Epithelial cell of esophagus (primary cell): ENCODE measurements at regions not wholly inside any gene's neighbourhood (a gene's known extent, or its start where the extent isn't known, plus 50 kb on each side); places are given as distances from the start of the nearest gene placed in this dataset.

ENCODE experiments used
- DNase-seq: peaks from one replicate; pipeline ENCODE4 v3.0.0; 2010; ENCODE audit warnings: low read depth
- H3K4me3 ChIP-seq: 2 replicates; pipeline ENCODE4 v1.5.1; 2011; ENCODE audit warnings: mild to moderate bottlenecking, low read length, control low read depth
- TF ChIP-seq, protein P1 (sequence below): IDR thresholded peaks from 2 replicates; pipeline ENCODE4 v1.5.1; 2011; ENCODE audit warnings: low read depth, mild to moderate bottlenecking, low read length, control low read depth, inconsistent platforms; ENCODE audit not compliant: insufficient read depth; ENCODE audit errors: missing control alignments

GRCh38 chr12:82008251-82008650, 249.1 kb upstream of the PPFIA2 start:
- DNase-seq = no peak
- TF ChIP-seq, protein P1, sequence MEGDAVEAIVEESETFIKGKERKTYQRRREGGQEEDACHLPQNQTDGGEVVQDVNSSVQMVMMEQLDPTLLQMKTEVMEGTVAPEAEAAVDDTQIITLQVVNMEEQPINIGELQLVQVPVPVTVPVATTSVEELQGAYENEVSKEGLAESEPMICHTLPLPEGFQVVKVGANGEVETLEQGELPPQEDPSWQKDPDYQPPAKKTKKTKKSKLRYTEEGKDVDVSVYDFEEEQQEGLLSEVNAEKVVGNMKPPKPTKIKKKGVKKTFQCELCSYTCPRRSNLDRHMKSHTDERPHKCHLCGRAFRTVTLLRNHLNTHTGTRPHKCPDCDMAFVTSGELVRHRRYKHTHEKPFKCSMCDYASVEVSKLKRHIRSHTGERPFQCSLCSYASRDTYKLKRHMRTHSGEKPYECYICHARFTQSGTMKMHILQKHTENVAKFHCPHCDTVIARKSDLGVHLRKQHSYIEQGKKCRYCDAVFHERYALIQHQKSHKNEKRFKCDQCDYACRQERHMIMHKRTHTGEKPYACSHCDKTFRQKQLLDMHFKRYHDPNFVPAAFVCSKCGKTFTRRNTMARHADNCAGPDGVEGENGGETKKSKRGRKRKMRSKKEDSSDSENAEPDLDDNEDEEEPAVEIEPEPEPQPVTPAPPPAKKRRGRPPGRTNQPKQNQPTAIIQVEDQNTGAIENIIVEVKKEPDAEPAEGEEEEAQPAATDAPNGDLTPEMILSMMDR = no peak
- H3K4me3 ChIP-seq = no peak overlapping the region

DNA sequence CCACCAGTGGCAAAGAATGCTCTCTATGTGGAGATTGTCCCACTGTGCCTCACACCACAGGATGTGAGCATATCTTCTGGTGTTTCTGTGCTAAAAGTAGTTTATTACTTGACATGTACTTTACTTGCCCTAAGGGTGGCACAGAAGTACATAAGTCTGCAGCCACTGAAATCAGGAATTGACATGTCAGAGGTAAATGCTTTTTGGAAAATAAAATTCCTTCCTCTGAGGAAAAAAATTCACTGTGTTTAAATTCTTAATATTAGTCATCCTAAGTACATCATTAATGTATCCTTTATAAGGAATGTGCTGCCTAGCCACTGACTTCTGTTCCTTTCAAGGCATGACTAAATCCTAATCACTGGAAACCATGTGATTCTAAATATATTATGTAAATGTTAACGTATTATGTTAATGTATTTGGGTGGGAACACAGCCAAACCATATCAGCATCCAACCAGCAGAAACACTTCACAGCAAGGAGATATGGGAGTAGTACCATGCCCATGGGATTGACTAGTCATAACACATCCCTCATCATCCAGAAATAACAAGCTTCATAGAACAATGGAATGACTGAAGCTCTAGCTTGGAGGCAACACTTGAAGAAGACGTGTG, 239.7 kb upstream of the PPFIA2 start:
- TF ChIP-seq, protein P1 = no peak
- H3K4me3 ChIP-seq = no peak overlapping the region
- peak; percentile 89 for DNase-seq

GRCh38 chr12:81992461-81992860, 233.3 kb upstream of the PPFIA2 start:
- no peak overlapping the region for H3K4me3 ChIP-seq
- TF ChIP-seq, protein P1 = peak; percentile 36
- peak; percentile 37 for DNase-seq

GRCh38 chr12:81991868-81992267, 232.7 kb upstream of the PPFIA2 start:
- TF ChIP-seq, protein P1 = no peak
- no peak for DNase-seq
- no peak overlapping the region for H3K4me3 ChIP-seq

GRCh38 chr12:81988362-81988761, 229.2 kb upstream of the PPFIA2 start:
- TF ChIP-seq, protein P1 = no peak
- no peak for DNase-seq
- H3K4me3 ChIP-seq = no peak overlapping the region

- H3K4me3 ChIP-seq = no peak overlapping the region
- TF ChIP-seq, protein P1 = no peak
- no peak for DNase-seq
Measured at GRCh38 chr12:81987371-81987770, 228.2 kb upstream of the PPFIA2 start.

- H3K4me3 ChIP-seq = no peak overlapping the region
- TF ChIP-seq, protein P1 = no peak
- no peak for DNase-seq
Measured at GRCh38 chr12:81976661-81977060, 217.5 kb upstream of the PPFIA2 start.
